HG02852 (cell line): ENCODE measurements at regions not wholly inside any gene's neighbourhood (a gene's known extent, or its start where the extent isn't known, plus 50 kb on each side); places are given as distances from the start of the nearest gene placed in this dataset.
"Not testable (repeated sequence)": the region's sequence is repeated elsewhere in the genome, so short reads cannot be mapped to it uniquely, and the experiment has no call there.

Source experiments
- ATAC-seq: cut with Tn5 transposase; IDR thresholded peaks from one replicate; pipeline ENCODE4 v1.9.1; 2021; ENCODE audit warnings: mild to moderate bottlenecking, moderate library complexity; ENCODE audit not compliant: unreplicated experiment

DNA sequence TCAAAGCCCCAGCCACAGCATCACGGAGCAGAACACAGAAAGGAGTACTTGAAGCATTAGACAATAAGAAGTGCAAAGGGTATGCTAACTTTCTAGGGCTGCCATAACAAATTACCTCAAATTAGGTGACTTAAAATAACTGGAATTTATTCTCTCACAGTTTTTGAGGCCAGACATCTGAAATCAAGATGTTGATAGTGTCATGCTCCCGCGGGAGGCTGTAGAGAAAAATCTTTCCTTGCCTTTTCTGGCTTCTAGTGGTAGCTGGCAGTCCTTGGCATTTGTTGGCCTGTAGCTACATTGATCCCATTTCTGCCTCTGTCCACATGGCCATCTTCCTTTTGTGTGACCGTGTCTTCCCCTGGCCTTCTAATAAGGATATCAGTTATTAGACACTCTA lies 51.9 kb upstream of the SPDL1 start:
- ATAC-seq, result no peak

DNA sequence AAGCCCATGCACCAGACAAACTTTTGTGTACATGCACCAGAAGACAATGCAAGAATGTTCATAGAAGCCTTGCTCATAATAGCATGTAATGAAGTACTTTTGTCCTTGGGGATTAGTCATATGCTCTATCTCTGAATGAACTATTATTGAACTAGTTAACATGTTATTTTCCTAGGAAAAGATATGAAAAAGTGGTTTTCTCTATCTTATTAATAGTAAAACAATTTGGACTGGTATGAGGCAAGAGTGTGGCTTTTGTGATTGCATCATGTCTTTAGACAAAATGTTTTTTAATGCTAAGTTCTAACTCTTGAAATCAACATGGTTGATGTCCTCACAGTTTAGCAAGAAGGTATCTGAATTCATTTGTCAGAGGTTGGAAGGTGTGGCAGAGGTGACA lies 55.7 kb upstream of the SPDL1 start:
- no peak for ATAC-seq

DNA sequence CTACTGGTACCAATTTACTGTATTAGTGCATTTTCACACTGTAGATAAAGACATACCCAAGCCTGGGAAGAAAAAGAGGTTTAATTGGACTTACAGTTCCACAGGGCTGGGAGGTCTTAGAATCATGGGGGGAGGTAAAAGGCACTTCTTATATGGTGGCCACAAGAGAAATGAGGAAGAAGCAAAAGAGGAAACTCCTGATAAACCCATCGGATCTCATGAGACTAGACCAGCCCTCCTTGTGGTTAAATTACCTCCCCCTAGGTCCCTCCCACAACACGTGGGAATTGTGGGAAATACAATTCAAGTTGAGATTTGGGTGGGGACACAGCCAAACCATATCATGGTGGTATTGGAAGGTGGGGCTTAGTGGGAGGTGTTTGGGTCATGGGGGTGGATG lies 56.5 kb upstream of the SPDL1 start:
- ATAC-seq, result no peak

DNA sequence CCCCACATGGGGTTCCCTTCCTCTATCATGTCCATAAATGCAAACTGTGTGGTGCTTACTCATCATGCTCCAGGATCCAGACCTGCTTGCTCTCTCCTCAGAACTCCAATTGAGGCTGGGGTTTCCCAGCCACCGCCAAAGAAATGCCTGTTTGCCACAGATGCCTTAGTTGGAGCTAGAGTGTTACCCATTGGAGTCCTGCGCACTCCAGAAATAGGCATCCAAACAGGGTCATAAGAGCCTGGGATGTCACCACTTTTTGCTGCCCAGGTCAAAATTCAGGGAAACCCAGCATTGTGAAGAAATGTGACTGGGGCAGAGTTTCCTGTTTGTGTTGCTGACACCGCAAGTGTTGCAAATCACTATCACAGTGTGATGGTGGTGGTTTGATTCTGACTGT lies 60.7 kb upstream of the SPDL1 start:
- no peak for ATAC-seq

DNA sequence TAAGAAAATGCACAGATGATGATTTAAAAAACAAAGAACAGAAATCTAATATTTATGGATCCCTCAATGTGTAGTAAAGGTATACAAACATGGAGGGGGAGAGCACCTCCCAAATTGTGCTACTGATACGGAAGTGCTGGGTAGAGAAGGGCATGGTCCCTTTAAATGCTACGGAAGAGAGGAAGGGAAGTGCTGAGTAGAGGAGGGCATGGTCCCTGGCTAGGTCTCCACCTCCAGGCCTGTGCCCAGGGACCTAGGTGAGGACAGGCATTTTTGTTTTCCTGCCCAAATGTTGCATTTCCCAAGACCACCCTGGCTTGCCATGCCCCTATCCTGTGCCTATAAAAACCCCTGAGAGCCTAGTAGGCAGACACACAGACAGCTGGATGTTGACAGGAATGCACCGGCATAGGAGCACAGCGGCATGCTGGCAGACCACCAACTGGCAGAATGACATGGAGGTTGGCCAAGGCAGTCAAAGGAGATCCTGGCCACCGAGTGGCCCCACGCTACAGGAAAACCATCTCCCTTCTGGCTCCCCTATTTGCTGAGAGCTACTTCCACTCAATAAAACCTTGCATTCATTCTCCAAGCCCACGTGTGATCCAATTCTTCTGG lies 62.1 kb upstream of the SPDL1 start:
- ATAC-seq, result no peak

DNA sequence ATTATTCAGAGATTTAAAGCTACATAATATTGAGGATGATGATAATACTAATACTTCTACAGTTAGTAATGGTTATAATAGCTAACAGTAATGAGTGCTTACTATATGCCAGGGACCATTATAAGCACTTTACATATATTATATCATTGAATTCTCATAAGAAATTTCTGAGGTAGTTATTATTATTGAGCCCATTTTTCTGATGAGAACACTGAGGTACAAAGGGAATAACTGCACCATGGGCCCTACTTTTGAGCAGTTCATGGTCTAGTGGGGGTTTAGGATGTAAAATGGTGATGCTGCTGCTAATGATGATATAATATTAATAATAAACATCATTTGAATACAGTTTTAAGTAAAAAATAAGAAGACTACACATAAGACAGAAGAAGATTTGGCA lies 64.2 kb upstream of the SPDL1 start:
- no peak for ATAC-seq

DNA sequence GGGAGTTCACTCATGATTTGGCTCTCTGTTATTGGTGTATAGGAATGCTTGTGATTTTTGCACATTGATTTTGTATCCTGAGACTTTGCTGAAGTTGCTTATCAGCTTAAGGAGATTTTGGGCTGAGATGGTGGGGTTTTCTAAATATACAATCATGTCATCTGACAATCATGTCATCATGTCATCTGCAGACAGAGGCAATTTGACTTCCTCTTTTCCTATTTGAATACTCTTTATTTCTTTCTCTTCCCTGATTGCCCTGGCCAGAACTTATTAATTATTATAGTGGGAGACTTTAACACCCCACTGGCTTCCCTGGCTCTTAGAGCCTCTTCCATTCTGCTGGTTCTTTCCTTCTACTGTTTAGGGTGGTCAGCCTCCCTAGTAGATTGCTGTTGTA lies 64.8 kb upstream of the SPDL1 start:
- ATAC-seq, result not testable (repeated sequence)

DNA sequence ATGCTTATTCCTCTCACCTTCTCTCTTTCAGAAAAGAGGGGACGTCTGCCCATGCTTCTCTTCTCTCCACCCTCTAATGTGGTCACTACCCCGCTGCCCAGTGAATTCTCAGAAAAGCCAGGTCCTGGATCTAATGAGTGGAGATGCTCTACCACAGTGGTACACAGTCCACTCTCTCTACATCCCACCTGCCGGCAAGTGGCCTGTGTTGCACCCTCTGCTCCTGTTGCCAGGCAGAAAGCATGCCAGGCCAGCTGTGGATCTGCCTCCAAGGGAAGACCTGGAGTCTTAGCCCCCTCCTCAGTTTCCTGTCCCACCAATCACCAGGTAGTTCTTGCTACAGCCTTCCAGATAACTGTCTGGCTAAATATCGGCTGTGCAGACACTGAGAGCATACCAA lies 71.2 kb upstream of the SPDL1 start:
- ATAC-seq, result no peak

DNA sequence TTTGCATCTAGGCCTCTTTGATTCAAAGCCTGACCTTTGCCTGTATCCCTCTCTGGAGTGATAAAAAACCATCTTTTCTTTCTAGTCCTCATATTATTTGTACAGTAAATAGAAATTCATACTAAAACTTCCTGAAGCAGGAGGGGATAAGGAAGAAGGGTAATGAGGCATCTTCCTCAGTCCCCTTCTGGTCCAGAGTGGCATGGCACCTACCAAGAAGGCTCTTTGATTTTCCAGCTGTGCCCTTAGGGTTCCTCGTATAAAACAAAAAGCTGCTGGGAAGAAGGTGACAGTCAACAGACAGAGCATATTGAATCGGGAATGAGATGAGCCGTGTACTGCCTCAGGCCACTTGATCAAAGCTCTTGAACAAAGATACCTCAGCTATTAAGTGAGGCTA lies 71.9 kb upstream of the SPDL1 start:
- ATAC-seq, result no peak

DNA sequence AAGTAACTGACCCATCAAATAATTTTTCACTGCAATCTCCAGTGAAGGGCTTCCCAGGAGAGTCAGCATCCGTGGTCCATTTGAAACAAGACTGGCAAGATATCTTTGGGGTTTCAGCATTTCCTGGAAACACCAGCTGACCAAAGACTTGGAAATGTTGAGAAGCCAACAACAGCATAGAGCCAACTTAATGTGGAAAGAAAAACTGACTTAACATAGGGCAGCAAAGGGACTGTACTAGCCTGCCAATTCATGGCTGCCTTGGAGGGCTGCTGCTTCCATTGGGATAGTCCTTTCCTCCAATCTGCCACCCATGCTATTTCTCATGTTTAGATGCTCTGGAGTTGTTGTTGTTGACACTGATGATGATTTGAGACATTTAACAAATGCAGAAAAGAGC lies 76.5 kb upstream of the SPDL1 start:
- ATAC-seq, result no peak

DNA sequence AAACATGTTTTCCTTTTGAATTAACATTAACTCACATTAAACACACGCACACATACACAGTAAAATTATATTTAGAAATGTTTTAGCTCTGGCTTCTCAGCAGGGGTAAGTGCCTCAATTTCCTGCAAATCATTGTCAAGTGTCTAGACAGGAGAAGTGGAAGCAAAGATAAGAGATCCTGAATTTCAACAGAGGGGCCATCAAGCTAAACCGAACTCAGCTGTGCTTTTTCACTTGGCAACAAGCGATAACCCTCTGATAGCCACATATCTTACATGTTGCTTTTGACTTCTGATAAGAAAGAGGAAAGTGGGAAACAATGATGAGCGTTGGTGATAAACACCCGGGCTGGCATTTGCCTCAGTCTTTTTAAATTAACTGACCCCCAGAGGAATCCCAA lies 79.7 kb upstream of the SPDL1 start:
- no peak for ATAC-seq

DNA sequence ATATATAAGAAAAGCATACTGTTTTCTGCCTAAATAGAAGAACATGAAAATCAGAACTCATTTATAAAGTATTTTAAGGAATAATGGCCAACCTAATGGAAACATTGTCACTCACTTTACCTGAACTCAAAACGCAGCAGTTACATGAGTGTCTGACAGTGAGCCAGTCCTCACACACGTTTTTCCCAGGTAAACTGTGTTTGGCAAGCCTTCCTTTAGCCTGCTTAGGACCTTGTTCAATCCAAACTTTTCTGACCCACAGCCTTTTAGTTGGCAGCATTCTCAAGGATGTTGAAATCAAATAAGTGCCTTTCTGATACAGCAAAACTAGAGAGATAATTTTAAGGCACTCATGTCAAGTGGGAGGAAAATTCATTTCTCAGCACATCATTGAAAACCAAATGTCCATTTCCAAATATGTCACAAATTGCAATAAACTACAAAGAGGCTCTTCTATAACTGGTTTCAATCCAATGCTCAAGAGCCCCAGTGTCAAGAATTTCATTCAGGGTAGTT lies 83.5 kb upstream of the SPDL1 start:
- no peak for ATAC-seq

DNA sequence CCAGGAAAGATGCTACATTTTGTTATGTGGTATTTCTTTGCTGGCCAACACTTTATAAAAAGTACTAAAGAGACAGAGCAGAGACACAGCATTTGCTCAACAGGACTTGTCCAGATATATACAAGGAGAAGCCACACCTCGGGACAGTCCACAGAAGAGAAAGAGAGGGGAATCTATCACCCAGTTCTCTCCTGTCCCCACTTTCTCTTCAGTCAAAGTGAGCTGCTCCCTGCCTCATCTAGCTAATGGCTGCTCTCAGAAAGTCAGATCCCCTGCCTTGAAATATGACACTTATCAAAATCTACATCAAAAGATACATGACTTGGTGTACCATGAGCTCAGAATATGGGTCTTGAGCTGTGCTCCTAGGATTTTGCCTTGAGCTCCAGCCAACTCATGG lies 86.7 kb upstream of the SPDL1 start:
- no peak for ATAC-seq

DNA sequence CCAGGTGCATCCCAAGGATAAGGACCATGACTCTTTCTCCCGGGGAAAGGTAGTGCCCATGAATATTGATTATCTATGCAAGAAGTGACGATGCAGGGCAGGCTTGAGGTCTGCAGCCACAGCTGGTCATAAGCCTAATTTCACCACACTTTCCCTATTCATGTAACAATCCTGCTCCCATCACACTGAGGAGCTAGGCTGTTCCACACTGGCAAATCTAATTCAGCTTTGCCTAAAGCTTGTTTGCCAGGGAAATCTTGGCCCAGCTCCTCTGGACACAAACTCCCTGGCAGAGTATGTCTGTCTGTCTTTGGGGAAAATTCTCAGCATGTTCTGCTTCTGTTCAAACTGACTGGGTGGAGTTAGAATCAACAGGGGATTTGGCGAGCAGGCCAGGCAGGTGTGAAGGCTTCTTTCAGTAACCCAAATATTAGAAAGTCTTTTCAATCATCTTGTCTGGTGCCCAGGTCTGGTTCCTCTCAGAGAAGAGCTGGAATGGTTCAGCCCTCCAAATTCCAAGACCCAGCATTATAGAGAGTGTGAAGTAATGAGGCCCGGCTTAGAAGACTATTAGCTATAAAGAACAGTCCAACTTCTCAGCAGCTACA lies 88.5 kb upstream of the SPDL1 start:
- no peak for ATAC-seq

DNA sequence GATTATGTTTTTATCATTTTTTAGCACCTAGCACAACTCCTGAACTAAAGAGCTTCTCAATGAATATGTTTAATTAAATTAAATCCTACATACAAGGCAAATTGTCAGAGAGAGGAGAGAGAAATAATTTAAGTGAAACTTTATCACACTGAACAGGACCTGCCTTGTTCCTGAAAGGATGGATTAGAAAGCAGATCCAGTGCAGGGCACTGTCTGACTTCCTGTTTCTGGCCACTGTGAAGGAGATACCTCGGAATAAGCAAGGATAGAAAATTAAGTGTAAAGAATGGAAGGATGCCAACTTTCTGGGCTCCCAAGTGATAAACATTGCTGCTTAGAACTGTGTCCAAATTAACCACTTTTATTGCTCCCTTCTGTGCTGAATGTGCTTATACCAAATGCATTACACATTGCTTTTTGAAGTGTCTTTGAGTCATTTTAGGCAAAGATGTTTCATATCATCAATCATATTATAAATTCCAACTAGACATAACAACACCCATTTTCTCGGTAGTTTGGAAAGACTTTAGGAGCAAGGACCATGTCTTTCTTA lies 89.1 kb upstream of the SPDL1 start:
- no peak for ATAC-seq

DNA sequence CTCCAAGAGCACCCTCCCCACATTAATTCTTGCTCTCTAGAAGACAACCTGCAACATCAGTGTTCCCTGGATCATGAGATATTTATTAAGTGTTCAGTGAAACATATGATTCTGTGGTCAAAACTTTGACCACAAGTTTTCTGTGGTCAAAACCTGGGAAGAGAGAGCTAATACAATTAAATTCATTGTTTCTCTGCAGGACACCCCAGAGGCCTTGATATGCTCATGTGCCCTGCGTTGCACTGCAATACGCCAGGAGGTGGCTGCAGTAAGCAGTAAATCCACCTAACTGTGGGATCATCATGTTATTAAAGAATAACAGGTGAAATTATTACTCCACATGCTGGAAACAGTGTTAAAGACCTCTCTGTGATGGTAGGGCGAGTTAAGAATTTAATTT lies 109.3 kb upstream of the SPDL1 start:
- ATAC-seq, result no peak

DNA sequence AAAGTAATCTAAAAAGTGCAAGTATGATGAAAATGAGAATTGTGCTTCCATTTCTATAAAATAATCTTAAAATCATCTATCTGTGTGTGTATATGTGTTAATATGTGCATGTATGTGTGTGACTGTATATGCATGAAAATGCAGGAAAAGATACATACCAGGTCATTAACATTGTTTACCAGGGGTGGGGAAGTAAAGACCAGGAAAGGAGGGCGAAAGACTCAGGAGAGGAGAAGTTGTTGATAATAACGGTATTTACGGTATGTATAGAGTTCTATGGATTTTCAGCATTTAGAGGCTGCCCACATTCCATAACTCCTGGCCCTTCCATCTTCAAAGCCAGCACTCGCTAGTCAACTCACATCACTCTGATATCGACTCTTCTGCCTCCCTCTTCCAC lies 111.0 kb upstream of the SPDL1 start:
- no peak for ATAC-seq

DNA sequence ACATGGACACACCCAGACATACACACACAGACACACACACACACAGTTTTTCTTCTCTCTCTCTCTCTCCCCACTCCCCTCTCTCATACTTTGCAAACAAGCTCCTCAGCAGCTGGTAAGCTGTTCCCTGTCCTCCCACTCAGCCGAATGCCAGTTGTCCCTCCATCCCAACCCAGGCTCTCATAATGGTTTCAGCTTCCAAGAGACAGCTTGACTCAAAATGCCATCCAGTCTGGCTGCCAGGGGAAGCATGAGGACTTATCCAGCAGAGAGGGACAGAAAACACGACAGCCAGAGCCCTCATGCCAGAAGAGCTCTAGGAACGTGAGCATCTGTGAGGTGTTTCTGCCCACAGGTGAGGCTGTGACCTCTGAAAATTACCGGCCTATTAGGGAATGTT lies 112.6 kb upstream of the SPDL1 start:
- ATAC-seq, result no peak

DNA sequence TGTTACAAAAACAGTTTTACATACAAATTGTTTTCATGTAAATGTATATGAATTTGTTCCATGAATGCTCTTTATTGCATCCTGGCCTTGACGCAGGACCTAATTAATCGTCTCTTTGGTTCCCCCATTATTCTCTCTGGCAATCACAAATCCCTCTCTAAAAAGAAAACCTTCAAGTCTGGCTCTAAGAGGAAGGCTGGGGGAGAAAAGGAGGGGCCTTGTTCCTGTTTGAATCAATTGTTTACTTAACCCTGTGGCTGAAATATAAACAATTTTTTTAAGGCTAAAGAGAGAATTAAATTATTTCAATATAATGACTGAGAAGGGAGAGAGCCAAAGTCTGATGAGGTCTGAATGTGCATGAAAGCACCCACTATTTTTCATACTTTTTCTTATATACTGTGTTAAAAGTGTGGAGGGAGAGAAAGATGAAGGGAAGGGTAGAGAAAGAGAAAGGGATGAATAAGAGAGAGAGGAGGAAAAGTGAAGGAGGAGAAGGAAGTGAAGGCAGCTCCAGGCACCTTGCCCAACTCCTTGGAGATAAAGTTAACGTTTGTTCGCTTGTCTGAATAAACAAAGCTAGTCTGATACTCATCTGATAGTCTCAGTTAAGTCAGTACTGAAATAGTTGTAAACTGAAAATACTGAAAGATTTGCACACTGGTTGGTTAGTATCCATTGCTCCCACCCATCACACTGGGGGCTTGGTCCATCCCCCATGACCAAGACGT lies 116.4 kb upstream of the SPDL1 start:
- ATAC-seq, result no peak

DNA sequence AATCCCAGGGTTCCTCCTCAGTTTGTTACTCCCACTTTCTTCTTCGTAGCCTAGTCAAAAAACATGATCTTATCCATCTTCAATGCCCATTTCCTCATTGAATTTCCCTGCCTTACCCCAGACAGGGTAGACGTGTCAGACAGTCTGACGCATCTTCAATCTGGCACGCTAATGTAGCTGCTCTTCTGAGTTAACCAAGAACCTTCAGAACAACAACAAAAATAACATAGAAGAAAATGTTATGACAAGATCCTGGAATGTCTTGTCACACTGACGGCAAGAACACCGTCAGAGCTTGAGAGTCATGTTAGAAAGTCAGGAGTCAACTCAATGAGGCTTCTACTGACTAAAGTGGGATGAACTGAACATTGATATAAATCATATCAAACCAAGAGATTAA lies 122.7 kb upstream of the SPDL1 start:
- ATAC-seq, result no peak

DNA sequence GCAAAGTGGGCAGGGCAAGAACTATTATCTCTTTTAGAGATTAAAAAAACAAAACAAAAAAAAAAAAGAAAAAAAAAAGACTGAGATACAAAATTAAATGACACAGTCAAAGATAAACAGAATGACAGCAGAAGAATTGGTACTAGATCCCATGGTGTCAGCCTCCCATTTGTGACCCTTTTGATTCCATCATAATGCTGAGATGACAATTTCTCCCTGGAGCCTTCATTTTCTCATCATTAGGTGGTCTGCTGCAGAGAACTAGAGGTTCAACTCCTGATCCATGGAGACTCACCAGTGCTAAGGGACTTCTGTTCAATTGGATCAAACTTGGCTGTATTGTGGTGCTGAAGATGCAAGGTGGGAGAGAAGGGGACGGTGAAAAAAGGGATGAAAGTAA lies 123.5 kb upstream of the SPDL1 start:
- no peak for ATAC-seq

DNA sequence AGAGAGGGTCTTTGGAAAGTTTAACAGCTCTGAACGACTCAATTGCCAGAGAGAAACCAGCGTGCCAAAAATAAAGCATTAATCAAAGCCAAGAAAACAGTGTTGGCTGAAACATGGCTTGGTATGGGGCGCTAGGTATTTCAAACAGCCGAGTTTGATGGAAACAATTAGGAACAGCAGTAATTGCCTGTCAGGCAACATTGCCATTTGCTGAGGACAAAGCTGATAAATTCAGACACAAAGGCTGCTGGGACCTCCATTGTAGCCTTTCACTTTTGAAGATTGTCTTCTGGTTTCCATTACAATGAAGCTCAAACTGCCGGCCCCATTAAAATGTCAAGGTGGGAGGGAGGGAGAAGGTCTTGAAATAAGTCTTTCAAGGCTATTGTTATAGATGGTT lies 125.4 kb upstream of the SPDL1 start:
- ATAC-seq, result no peak
